Glutamatergic neuron (in vitro differentiated cells): ENCODE measurements at regions not wholly inside any gene's neighbourhood (a gene's known extent, or its start where the extent isn't known, plus 50 kb on each side); places are given as distances from the start of the nearest gene placed in this dataset.

Experiments used
- DNase-seq: peaks from one replicate; pipeline ENCODE4 v3.0.0; 2022
- H3K27ac Mint-ChIP-seq: one replicate; pipeline ENCODE4 v1.8.0; 2020; ENCODE audit warnings: mild to moderate bottlenecking, mixed read lengths, inconsistent platforms; ENCODE audit not compliant: unreplicated experiment
- H3K27me3 Mint-ChIP-seq: one replicate; pipeline ENCODE4 v1.8.0; 2020; ENCODE audit warnings: mild to moderate bottlenecking, moderate library complexity, mixed read lengths, inconsistent platforms; ENCODE audit not compliant: unreplicated experiment
- H3K36me3 Mint-ChIP-seq: one replicate; pipeline ENCODE4 v1.8.0; 2020; ENCODE audit warnings: mild to moderate bottlenecking, mixed read lengths, inconsistent platforms; ENCODE audit not compliant: unreplicated experiment
- H3K4me1 Mint-ChIP-seq: one replicate; pipeline ENCODE4 v1.8.0; 2020; ENCODE audit warnings: mild to moderate bottlenecking, low read depth, mixed read lengths, inconsistent platforms; ENCODE audit not compliant: unreplicated experiment
- H3K4me3 Mint-ChIP-seq: one replicate; pipeline ENCODE4 v1.8.0; 2020; ENCODE audit warnings: mild to moderate bottlenecking, mixed read lengths, inconsistent platforms; ENCODE audit not compliant: unreplicated experiment
- H3K9me3 Mint-ChIP-seq: one replicate; pipeline ENCODE4 v1.8.0; 2020; ENCODE audit warnings: mild to moderate bottlenecking, moderate library complexity, mixed read lengths, inconsistent platforms; ENCODE audit not compliant: unreplicated experiment
- TF ChIP-seq, protein P1 (sequence below): fragments of 200-600 bp; sonication (generic); IDR thresholded peaks from one replicate; pipeline ENCODE4 v1.5.0; 2021; ENCODE audit not compliant: partially characterized antibody, unreplicated experiment

DNA sequence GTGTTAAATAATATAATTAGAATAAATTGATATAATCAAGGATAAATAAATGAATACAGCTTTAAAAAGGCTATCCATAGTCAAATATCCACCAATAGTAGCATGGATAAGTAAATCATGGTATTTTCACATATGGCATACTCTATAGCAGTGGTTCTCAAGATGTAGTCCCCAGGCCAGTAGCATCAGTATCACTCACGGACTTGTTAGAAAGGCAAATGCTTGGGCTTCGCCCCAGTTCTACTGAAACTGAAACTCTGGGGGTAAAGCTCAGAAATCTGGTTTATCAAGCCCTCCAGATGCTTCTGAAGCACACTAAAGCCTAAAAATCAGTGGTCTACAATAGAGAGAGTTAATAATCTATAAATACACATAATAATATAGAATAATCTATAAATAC is 261.6 kb upstream of the TTC14 start:
- no peaks in the 10 kb centered on the region for H3K4me1 Mint-ChIP-seq
- no peaks in the 10 kb centered on the region for H3K27me3 Mint-ChIP-seq
- no peaks in the 10 kb centered on the region for H3K36me3 Mint-ChIP-seq
- no peak for DNase-seq
- no peaks in the 10 kb centered on the region for H3K9me3 Mint-ChIP-seq
- no peak overlapping the region for H3K27ac Mint-ChIP-seq
- TF ChIP-seq, protein P1, sequence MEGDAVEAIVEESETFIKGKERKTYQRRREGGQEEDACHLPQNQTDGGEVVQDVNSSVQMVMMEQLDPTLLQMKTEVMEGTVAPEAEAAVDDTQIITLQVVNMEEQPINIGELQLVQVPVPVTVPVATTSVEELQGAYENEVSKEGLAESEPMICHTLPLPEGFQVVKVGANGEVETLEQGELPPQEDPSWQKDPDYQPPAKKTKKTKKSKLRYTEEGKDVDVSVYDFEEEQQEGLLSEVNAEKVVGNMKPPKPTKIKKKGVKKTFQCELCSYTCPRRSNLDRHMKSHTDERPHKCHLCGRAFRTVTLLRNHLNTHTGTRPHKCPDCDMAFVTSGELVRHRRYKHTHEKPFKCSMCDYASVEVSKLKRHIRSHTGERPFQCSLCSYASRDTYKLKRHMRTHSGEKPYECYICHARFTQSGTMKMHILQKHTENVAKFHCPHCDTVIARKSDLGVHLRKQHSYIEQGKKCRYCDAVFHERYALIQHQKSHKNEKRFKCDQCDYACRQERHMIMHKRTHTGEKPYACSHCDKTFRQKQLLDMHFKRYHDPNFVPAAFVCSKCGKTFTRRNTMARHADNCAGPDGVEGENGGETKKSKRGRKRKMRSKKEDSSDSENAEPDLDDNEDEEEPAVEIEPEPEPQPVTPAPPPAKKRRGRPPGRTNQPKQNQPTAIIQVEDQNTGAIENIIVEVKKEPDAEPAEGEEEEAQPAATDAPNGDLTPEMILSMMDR = no peak
- no peak overlapping the region for H3K4me3 Mint-ChIP-seq

DNA sequence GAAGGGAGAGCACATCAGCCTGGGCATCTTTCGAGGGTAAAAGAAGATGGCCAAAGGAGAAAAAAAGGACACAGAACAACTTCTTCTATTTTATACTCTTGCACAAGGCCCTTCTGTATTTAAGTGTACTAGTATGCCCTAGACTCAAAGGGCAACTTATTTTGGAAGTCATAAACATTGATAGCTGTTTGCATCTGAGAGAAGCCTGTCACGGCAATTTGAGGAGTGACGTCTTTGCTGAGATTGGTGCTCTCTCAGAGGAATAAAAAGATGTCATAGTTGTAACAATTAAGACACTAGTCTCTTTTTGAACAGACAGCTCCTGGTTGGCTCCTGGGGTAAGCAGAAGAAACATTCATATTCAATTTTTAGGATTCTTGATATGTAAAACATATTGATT is 260.4 kb upstream of the TTC14 start:
- TF ChIP-seq, protein P1 = no peak
- no peak overlapping the region for H3K4me3 Mint-ChIP-seq
- H3K9me3 Mint-ChIP-seq = no peaks in the 10 kb centered on the region
- no peak for DNase-seq
- H3K27ac Mint-ChIP-seq = no peak overlapping the region
- H3K4me1 Mint-ChIP-seq = no peaks in the 10 kb centered on the region
- no peaks in the 10 kb centered on the region for H3K27me3 Mint-ChIP-seq
- H3K36me3 Mint-ChIP-seq = no peaks in the 10 kb centered on the region

DNA sequence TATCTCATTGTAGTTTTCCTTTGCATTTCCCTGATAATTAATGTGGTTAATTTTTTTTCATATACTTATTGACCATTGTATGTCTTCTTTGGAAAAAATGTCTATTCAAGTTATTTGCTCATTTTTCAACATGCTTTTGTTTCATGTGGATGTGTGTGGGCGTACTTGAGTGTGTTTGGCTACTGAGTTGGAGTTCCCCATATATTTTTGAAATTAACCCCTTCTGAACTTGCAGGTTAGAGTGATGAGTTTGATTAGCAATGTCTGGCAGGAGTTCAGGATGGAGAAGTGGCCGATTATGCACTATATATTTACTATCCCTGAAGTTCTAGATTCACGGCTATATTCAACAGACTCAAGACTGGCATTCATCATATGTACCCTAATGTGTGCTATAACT is 250.4 kb upstream of the TTC14 start:
- H3K4me1 Mint-ChIP-seq = no peaks in the 10 kb centered on the region
- H3K36me3 Mint-ChIP-seq = no peaks in the 10 kb centered on the region
- no peaks in the 10 kb centered on the region for H3K9me3 Mint-ChIP-seq
- H3K27me3 Mint-ChIP-seq = peaks cover 2% of the 10 kb centered on the region
- H3K27ac Mint-ChIP-seq = no peak overlapping the region
- TF ChIP-seq, protein P1 = no peak
- DNase-seq = no peak
- no peak overlapping the region for H3K4me3 Mint-ChIP-seq

- no peaks in the 10 kb centered on the region for H3K9me3 Mint-ChIP-seq
- no peak for DNase-seq
- no peaks in the 10 kb centered on the region for H3K4me1 Mint-ChIP-seq
- TF ChIP-seq, protein P1 = no peak
- H3K36me3 Mint-ChIP-seq = no peaks in the 10 kb centered on the region
- no peak overlapping the region for H3K27ac Mint-ChIP-seq
- H3K27me3 Mint-ChIP-seq = peaks cover 2% of the 10 kb centered on the region
- no peak overlapping the region for H3K4me3 Mint-ChIP-seq
Measured at GRCh38 chr3:180352261-180352660, 249.7 kb upstream of the TTC14 start.

DNA sequence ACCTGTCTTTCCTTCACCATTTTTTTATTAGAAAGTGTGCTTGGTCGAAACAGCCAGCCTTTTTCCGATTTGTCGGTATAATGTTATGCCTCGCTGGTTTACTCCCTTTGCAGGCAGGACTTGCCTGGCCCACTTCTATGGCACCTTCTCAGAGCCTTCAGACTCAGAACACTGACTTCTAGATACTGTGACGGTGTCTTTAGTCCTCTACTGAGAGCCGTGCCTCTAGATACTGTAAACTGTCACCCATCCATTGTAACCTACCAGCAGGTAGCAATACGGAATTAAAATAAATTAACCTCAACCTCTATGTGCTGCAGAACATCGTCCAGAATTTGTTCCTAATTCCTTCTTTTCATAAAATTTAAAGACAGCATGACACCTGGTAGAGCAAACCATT is 247.7 kb upstream of the TTC14 start:
- DNase-seq = no peak
- Mint-ChIP-seq H3K36me3 (no peaks in the 10 kb centered on the region), H3K27me3 (peaks cover 2% of the 10 kb centered on the region), H3K27ac (no peak overlapping the region), H3K9me3 (no peaks in the 10 kb centered on the region), H3K4me1 (no peaks in the 10 kb centered on the region), H3K4me3 (no peak overlapping the region)
- TF ChIP-seq, protein P1 = no peak
